Lung (tissue), 11 donors: ENCODE measurements at regions not wholly inside any gene's neighbourhood (a gene's known extent, or its start where the extent isn't known, plus 50 kb on each side); places are given as distances from the start of the nearest gene placed in this dataset.
"Not testable (repeated sequence)": the region's sequence is repeated elsewhere in the genome, so short reads cannot be mapped to it uniquely, and the experiment has no call there.

Experiments
- ATAC-seq: fragments of 200-7000 bp; cut with Tn5 transposase; one replicate; pipeline ENCODE4 v1.9.1; 2020; ENCODE audit warnings: moderate number of reproducible peaks; ENCODE audit not compliant: insufficient read depth, low FRiP score
- DNase-seq, 3 donors: peaks; one replicate each; pipeline ENCODE4 v3.0.0-alpha.2; 2013 to 2017
- H3K27ac ChIP-seq, 2 donors: one replicate each; pipeline ENCODE4 v1.5.1; 2013; ENCODE audit warnings: mild to moderate bottlenecking in 2 of 2, moderate library complexity in 2 of 2, control low read depth in 1 of 2, inconsistent platforms in 1 of 2, low read depth in 1 of 2, low read length in 1 of 2
- H3K27me3 ChIP-seq, 3 donors: one replicate each; pipeline ENCODE4 v1.5.1; 2013; ENCODE audit warnings: low read length in 2 of 3; ENCODE audit not compliant: control insufficient read depth in 3 of 3, insufficient read depth in 3 of 3
- H3K36me3 ChIP-seq, 4 donors: one replicate each; pipeline ENCODE4 v1.5.1; 2013; ENCODE audit warnings: low read length in 4 of 4, mild to moderate bottlenecking in 1 of 4, moderate library complexity in 1 of 4; ENCODE audit not compliant: control insufficient read depth in 4 of 4, insufficient read depth in 4 of 4
- H3K4me1 ChIP-seq, 5 donors: one replicate each; pipeline ENCODE4 v1.5.1; 2013; ENCODE audit warnings: low read length in 5 of 5, mild to moderate bottlenecking in 2 of 5, moderate library complexity in 1 of 5; ENCODE audit not compliant: control insufficient read depth in 5 of 5, insufficient read depth in 5 of 5
- H3K4me3 ChIP-seq: one replicate; pipeline ENCODE4 v1.5.1; 2013; ENCODE audit warnings: mild to moderate bottlenecking, control low read depth, moderate library complexity
- H3K9ac ChIP-seq, 2 donors: one replicate each; pipeline ENCODE4 v1.5.1; 2013; ENCODE audit warnings: low read length in 2 of 2, control low read depth in 1 of 2; ENCODE audit not compliant: insufficient read depth in 1 of 2
- H3K9me3 ChIP-seq, 4 donors: one replicate each; pipeline ENCODE4 v1.5.1; 2013; ENCODE audit warnings: low read length in 3 of 4, mild to moderate bottlenecking in 1 of 4, moderate library complexity in 1 of 4; ENCODE audit not compliant: control insufficient read depth in 4 of 4, insufficient read depth in 3 of 4
- WGBS, 2 donors: extraction: QIAGEN DNeasy Blood & Tissue Kit; methylation state at CpG; one replicate each; pipeline ENCODE4 v1.1.7; 2013; 5-methylcytosine and 5-hydroxymethylcytosine counted together
- TF ChIP-seq, protein P1 (sequence below): IDR thresholded peaks from 2 replicates; pipeline ENCODE4 v1.5.1; 2012; ENCODE audit warnings: mild to moderate bottlenecking; ENCODE audit errors: control extremely low read depth, extremely low read depth
- donor health status: control.
- donor health status: control.
- donor health status: Bipolar disorder and iron deficiency.
- donor health status: healthy.
- donor health status: DM: yes; HTN: yes; CAD: no.

DNA sequence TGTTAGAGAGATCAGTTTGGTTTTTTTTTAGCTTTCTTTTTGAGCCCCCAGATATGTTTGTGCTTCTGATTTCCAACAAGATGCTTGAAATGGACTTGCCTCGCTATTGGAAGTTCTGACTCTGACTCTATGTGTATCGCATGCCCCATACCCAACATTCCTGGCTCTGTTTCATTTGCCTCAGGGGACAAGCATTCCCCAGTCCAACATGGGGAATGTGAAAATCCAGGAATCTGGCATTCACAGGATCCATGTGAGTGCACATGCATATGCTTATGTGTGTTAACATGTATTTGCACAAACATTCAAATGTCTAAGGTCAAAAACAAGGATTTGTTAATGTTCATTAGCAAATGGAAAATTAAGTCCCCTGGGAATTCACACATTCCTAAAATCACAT, 233.9 kb downstream of the TLR4 start:
- H3K4me1 ChIP-seq = no peaks in the 10 kb centered on the region
- no peaks in the 10 kb centered on the region for H3K9me3 ChIP-seq
- H3K36me3 ChIP-seq = no peaks in the 10 kb centered on the region
- ATAC-seq (no peak), DNase-seq (no peak)
- no peak overlapping the region for H3K4me3 ChIP-seq
- no peaks in the 10 kb centered on the region for H3K27me3 ChIP-seq
- TF ChIP-seq, protein P1, sequence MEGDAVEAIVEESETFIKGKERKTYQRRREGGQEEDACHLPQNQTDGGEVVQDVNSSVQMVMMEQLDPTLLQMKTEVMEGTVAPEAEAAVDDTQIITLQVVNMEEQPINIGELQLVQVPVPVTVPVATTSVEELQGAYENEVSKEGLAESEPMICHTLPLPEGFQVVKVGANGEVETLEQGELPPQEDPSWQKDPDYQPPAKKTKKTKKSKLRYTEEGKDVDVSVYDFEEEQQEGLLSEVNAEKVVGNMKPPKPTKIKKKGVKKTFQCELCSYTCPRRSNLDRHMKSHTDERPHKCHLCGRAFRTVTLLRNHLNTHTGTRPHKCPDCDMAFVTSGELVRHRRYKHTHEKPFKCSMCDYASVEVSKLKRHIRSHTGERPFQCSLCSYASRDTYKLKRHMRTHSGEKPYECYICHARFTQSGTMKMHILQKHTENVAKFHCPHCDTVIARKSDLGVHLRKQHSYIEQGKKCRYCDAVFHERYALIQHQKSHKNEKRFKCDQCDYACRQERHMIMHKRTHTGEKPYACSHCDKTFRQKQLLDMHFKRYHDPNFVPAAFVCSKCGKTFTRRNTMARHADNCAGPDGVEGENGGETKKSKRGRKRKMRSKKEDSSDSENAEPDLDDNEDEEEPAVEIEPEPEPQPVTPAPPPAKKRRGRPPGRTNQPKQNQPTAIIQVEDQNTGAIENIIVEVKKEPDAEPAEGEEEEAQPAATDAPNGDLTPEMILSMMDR = no peak
- no peak overlapping the region for H3K27ac ChIP-seq
- WGBS, 2 donors = 89 to 100% methylated on average over 2 of the region's 2 CpGs
- H3K9ac ChIP-seq = no peak overlapping the region

DNA sequence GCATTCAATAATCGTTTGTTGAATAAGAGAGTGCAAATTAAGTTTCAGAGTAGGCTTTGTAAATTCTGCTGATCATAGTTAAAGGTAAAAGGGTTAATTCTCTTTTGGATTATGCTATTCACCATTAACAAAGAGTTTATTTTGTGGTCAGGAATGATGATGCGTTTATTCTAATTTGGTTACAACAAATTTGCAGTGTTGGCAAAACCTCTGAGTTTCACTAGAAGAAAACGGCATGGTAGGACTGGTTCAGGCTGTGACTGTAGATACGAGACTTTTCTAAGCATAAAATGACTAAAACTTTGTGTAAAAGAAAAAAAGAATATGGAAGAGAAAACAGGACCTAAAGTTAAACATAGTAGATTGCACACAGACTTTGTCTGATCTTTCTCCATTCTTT, 234.7 kb downstream of the TLR4 start:
- ATAC-seq = no peak

DNA sequence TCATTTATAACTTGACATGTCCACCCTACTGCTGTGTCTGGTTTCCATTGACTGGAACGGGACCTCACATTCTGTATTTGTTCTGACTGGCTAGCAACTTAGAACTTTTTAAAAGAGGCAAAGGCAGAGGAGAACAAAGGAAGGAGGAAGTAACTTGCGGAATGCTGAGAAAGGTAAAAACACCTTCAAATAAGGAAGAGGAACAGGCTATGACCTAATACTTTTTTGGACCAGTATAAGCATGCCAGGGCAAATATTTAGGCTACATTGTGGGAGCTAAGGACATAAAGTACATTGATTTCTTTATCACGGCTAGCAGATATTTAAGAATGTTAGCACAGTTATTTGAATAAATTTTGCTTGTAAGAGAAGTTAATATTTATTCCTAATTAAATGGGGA, 240.5 kb downstream of the TLR4 start:
- not testable (repeated sequence) for ATAC-seq, H3K4me3 ChIP-seq, H3K27ac ChIP-seq, H3K27me3 ChIP-seq, DNase-seq, H3K9me3 ChIP-seq, H3K4me1 ChIP-seq, H3K36me3 ChIP-seq, H3K9ac ChIP-seq
- 62 to 87% methylated on average over 3 of the region's 3 CpGs for WGBS, 2 donors

More for the DNA sequence above, 234.7 kb downstream of the TLR4 start:
- Histone ChIP-seq H3K9me3 (no peaks in the 10 kb centered on the region), H3K27me3 (no peaks in the 10 kb centered on the region), H3K4me3 (no peak overlapping the region), H3K36me3 (no peaks in the 10 kb centered on the region), H3K27ac (no peak overlapping the region), H3K4me1 (no peaks in the 10 kb centered on the region), H3K9ac (no peak overlapping the region)
- TF ChIP-seq, protein P1 = no peak
- 86 to 94% methylated on average over 4 of the region's 4 CpGs for WGBS, 2 donors
- DNase-seq = no peak

DNA sequence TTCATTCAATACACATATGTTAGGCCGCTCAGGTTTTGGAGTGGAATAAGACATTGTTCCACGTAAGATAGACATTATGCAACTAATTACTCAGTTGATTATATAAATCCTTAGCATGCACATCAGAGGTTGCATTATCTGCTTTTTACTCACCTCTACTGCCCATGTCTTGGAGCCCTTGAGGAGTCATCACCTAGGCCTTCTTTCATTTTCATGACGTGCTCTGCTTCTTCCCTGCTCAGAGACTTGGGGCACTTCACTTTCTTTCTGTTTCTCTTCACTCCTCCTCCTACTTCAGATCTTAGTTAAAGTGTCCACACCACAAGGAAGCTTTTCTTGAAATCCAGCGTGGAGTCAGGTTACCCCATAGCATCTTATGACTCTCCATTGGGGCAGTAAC, 241.1 kb downstream of the TLR4 start:
- DNase-seq (no peak), ATAC-seq (no peak)
- no peaks in the 10 kb centered on the region for H3K36me3 ChIP-seq
- no peaks in the 10 kb centered on the region for H3K4me1 ChIP-seq
- TF ChIP-seq, protein P1 = no peak
- H3K4me3 ChIP-seq = no peak overlapping the region
- H3K9ac ChIP-seq = no peak overlapping the region
- no peak overlapping the region for H3K27ac ChIP-seq
- WGBS, 2 donors = 61 to 80% methylated on average over 4 of the region's 4 CpGs
- no peaks in the 10 kb centered on the region for H3K9me3 ChIP-seq
- H3K27me3 ChIP-seq = no peaks in the 10 kb centered on the region
